A673 (cell line): ENCODE measurements at regions not wholly inside any gene's neighbourhood (a gene's known extent, or its start where the extent isn't known, plus 50 kb on each side); places are given as distances from the start of the nearest gene placed in this dataset.

Experiments used
- EZH2 ChIP-seq: fragments of 200-600 bp; sonication (generic); IDR thresholded peaks from 2 replicates; pipeline ENCODE4 v1.6.1; 2017; ENCODE audit warnings: borderline replicate concordance, low read depth, mild to moderate bottlenecking, mixed read lengths, antibody characterized with exemption, low read length; ENCODE audit not compliant: poor library complexity, severe bottlenecking
- TF ChIP-seq, protein P1 (sequence below): fragments of 300-800, 200-600 bp; sonication (generic); conservative IDR thresholded peaks from 2 replicates; pipeline ENCODE4 v1.5.1; 2017; ENCODE audit warnings: low read depth, mild to moderate bottlenecking, antibody characterized with exemption, low read length, moderate library complexity, mixed read lengths

DNA sequence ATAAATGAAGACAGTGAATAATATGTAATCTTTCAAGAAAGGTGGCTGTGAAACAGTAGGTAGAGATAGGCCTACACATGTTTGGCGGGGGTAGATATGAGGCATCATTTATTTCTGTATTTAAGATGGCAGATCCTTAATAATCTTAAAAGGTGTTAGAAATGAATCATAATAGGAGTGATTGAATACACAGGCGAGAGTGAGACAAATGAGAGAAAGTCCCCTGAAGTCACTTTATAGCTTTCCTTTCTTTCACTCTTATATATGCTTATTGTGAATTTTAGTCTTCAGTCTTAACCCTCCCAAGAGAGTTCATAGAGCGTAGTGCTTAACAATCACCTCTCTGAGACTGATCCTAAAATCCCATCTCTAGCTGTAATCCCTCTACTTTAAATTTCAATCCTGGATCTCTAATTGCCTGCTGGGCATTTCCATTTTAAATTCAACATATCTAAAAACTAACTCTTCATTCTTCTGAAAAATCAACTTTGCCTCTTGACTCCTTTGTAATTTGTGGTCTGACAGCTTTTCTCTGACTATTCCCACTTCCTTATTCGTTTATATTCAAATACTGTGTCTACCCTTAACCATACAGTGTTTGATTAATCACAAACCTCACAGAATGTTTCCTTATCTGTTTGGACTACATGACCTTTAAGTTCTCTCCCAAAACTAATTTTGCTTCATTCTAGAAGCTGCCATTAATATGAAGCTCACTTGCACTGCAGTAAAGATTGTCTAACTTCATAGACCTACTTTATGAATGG, 463.7 kb upstream of the FSIP2 start:
- TF ChIP-seq, protein P1, sequence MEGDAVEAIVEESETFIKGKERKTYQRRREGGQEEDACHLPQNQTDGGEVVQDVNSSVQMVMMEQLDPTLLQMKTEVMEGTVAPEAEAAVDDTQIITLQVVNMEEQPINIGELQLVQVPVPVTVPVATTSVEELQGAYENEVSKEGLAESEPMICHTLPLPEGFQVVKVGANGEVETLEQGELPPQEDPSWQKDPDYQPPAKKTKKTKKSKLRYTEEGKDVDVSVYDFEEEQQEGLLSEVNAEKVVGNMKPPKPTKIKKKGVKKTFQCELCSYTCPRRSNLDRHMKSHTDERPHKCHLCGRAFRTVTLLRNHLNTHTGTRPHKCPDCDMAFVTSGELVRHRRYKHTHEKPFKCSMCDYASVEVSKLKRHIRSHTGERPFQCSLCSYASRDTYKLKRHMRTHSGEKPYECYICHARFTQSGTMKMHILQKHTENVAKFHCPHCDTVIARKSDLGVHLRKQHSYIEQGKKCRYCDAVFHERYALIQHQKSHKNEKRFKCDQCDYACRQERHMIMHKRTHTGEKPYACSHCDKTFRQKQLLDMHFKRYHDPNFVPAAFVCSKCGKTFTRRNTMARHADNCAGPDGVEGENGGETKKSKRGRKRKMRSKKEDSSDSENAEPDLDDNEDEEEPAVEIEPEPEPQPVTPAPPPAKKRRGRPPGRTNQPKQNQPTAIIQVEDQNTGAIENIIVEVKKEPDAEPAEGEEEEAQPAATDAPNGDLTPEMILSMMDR: no peak
- no peak for TF ChIP-seq EZH2
